Esophagus muscularis mucosa (tissue), 4 donors: ENCODE measurements at regions not wholly inside any gene's neighbourhood (a gene's known extent, or its start where the extent isn't known, plus 50 kb on each side); places are given as distances from the start of the nearest gene placed in this dataset.
A peak's percentile ranks its signal among the peaks of the same experiment; 100 is the strongest.

ENCODE experiments used
- DNase-seq: peaks from one replicate; pipeline ENCODE4 v3.0.0-alpha.2; 2017; ENCODE audit errors: extremely low spot score
- H3K27ac ChIP-seq, 4 donors: fragments of 200-600 bp; sonication (generic); replicated peaks in 1 of 4; 1 replicate in 3 of 4; 2 replicates in 1 of 4; pipeline ENCODE4 v1.5.1; 2016 to 2019; ENCODE audit warnings: mild to moderate bottlenecking in 1 of 4
- H3K27me3 ChIP-seq, 4 donors: fragments of 200-600 bp; sonication (generic); one replicate each; pipeline versions ENCODE4 v1.5.1 to v1.6.0; 2016 to 2019
- H3K36me3 ChIP-seq, 4 donors: fragments of 200-600 bp; sonication (generic); one replicate each; pipeline ENCODE4 v1.5.1; 2016 to 2019
- H3K4me1 ChIP-seq, 4 donors: fragments of 200-600 bp; sonication (generic); one replicate each; pipeline ENCODE4 v1.5.1; 2016 to 2019
- H3K4me3 ChIP-seq, 4 donors: fragments of 200-600 bp; sonication (generic); 1 replicate in 2 of 4; 2 replicates in 2 of 4; pipeline ENCODE4 v1.5.1; 2016 to 2019; ENCODE audit warnings: mild to moderate bottlenecking in 4 of 4, moderate library complexity in 1 of 4
- H3K9me3 ChIP-seq, 4 donors: fragments of 200-600 bp; sonication (generic); 1 replicate in 3 of 4; 2 replicates in 1 of 4; pipeline ENCODE4 v1.5.1; 2016 to 2019
- CTCF ChIP-seq, 3 experiments: fragments of 200-600 bp in 2 of 3; fragments of 450-650 bp in 1 of 3; sonication (generic) in 2 of 3; IDR thresholded peaks; one replicate each; pipeline ENCODE4 v1.5.1; 2017 to 2019; ENCODE audit warnings: antibody characterized with exemption in 3 of 3, mild to moderate bottlenecking in 2 of 3, moderate library complexity in 1 of 3
- EP300 ChIP-seq: sonication (generic); formaldehyde crosslinking; IDR thresholded peaks from one replicate; pipeline ENCODE4 v1.6.1; 2017; ENCODE audit warnings: antibody characterized with exemption
- POLR2A ChIP-seq: fragments of 450-650 bp; IDR thresholded peaks from one replicate; pipeline ENCODE4 v1.6.1; 2017; ENCODE audit warnings: antibody characterized with exemption, moderate library complexity, mild to moderate bottlenecking, low read depth
- POLR2AphosphoS5 ChIP-seq, 2 donors: sonication (generic); formaldehyde crosslinking; IDR thresholded peaks; one replicate each; pipeline ENCODE4 v1.6.1; 2017; ENCODE audit warnings: antibody characterized with exemption in 2 of 2
- WGBS: methylation state at CpG from one replicate; pipeline ENCODE4 v1.1.5; 2018; 5-methylcytosine and 5-hydroxymethylcytosine counted together
- intact Hi-C: fragments of 100-400 bp; cut with DNase I; formaldehyde crosslinking; loops from one replicate; pipeline ENCODE4 v1.15.1; 2023

GRCh38 chr21:35932232-35932911 lies 128.0 kb downstream of the SETD4 start:
- 16% methylated on average over 11 of the region's 11 CpGs for WGBS
- DNase-seq, result peak; percentile 87
- Histone ChIP-seq H3K36me3 (no peaks in the 10 kb centered on the region), H3K27me3 (no peaks in the 10 kb centered on the region), H3K4me1 (peaks cover 16 to 21% (median 19%) of the 10 kb centered on the region in 4 donors), H3K4me3 (peak overlapping the region in 3 of 4 donors; percentile 2 to 21 (median 3)), H3K27ac (peak overlapping the region; percentile 49 to 73 (median 62)), H3K9me3 (no peaks in the 10 kb centered on the region)
- intact Hi-C loops, result no loop called here
- TF ChIP-seq POLR2A (no peak), POLR2AphosphoS5 (IDR thresholded peaks at IDR 0.05) (peak; percentile 71 to 80)

- peak; percentile 50 for DNase-seq
- Histone ChIP-seq H3K4me1 (peaks cover 20 to 29% (median 21%) of the 10 kb centered on the region in 4 donors), H3K36me3 (no peaks in the 10 kb centered on the region), H3K9me3 (no peaks in the 10 kb centered on the region), H3K27ac (no peak overlapping the region), H3K4me3 (no peak overlapping the region), H3K27me3 (no peaks in the 10 kb centered on the region)
- intact Hi-C loops, result no loop called here
- WGBS, result 83% methylated on average over 6 of the region's 6 CpGs
- TF ChIP-seq POLR2A, result no peak
These were observed 130.4 kb downstream of the SETD4 start for GRCh38 chr21:35929901-35930300.

- H3K9me3 ChIP-seq, result no peaks in the 10 kb centered on the region
- H3K27ac ChIP-seq, result no peak overlapping the region
- H3K36me3 ChIP-seq, result no peaks in the 10 kb centered on the region
- peaks cover 5 to 21% (median 8%) of the 10 kb centered on the region in 4 donors for H3K4me1 ChIP-seq
- H3K4me3 ChIP-seq, result no peak overlapping the region
- no peaks in the 10 kb centered on the region for H3K27me3 ChIP-seq
- 80% methylated on average over 7 of the region's 7 CpGs for WGBS
- peak; percentile 24 for DNase-seq
- TF ChIP-seq POLR2AphosphoS5 (IDR thresholded peaks at IDR 0.05) (no peak), EP300 (no peak), CTCF (IDR thresholded peaks at IDR 0.05) (no peak), POLR2A (no peak)
- intact Hi-C loops, result no loop called here
These were observed 133.1 kb downstream of the SETD4 start for GRCh38 chr21:35927262-35927661.

- Histone ChIP-seq H3K9me3 (no peaks in the 10 kb centered on the region), H3K36me3 (no peaks in the 10 kb centered on the region), H3K27me3 (no peaks in the 10 kb centered on the region), H3K27ac (no peak overlapping the region), H3K4me3 (no peak overlapping the region), H3K4me1 (peaks cover 0 to 15% (median 4%) of the 10 kb centered on the region in 4 donors)
- no peak for TF ChIP-seq POLR2A
- TF ChIP-seq CTCF (IDR thresholded peaks at IDR 0.05), result no peak
- TF ChIP-seq POLR2AphosphoS5 (IDR thresholded peaks at IDR 0.05), result no peak
- TF ChIP-seq EP300, result no peak
- intact Hi-C loops, result no loop called here
- DNase-seq, result peak; percentile 34
- WGBS, result 78% methylated on average over 3 of the region's 3 CpGs
These were observed 134.2 kb downstream of the SETD4 start for GRCh38 chr21:35926003-35926740.

- intact Hi-C loops, result no loop called here
- WGBS, result 60% methylated on average over 6 of the region's 6 CpGs
- Histone ChIP-seq H3K9me3 (no peaks in the 10 kb centered on the region), H3K36me3 (no peaks in the 10 kb centered on the region), H3K4me3 (no peak overlapping the region), H3K27ac (peak overlapping the region in 1 of 4 donors; percentile 34), H3K4me1 (peaks cover 0 to 15% (median 4%) of the 10 kb centered on the region in 4 donors), H3K27me3 (no peaks in the 10 kb centered on the region)
- TF ChIP-seq EP300 (no peak), POLR2AphosphoS5 (IDR thresholded peaks at IDR 0.05) (no peak), POLR2A (no peak), CTCF (IDR thresholded peaks at IDR 0.05) (no peak)
- DNase-seq, result peak; percentile 90
These were observed 134.8 kb downstream of the SETD4 start for GRCh38 chr21:35925497-35925896.
